Islet precursor cell (in vitro differentiated cells): ENCODE measurements at regions not wholly inside any gene's neighbourhood (a gene's known extent, or its start where the extent isn't known, plus 50 kb on each side); places are given as distances from the start of the nearest gene placed in this dataset.

Experiments used
- DNase-seq: peaks from one replicate; pipeline ENCODE4 v3.0.0-alpha.2; 2018

DNA sequence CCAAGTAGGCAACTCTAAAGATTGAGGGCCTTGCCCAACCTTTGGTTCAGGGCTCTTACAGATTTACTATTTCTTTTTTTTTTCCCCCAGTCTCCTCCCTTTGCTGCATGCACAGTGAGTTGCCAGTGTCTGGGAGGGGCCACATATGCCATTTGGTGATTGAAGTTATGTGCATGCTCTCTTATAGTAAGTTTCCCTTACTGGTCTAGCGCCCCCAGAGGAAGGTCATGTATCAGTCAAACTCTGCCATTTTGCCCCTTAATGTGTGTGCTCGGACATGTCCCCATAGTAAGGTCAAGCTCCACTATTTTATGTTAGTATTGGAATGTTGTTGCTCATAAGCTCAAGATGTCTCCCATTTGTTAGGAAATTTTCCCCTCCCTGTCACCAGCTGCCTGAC, 1138.0 kb upstream of the SLC10A2 start:
- no peak for DNase-seq

DNA sequence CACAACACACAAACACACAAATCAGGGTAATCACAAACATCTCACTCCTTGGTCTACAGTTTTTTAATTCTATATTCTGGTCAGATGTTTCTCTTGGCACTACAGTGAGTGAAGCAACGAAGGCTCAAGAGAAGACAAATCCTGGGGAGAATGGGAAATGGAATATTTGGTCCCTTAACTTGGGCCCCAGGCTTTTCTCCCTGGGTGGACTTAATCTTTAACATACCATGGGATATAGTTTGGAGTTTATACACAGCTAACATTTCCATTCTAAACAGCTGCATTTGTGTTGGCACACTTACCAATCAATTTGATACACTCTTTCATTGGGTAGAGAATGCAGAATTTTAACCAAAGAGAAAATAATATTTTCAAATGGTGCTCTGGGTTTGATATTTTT, 1132.6 kb upstream of the SLC10A2 start:
- no peak for DNase-seq

DNA sequence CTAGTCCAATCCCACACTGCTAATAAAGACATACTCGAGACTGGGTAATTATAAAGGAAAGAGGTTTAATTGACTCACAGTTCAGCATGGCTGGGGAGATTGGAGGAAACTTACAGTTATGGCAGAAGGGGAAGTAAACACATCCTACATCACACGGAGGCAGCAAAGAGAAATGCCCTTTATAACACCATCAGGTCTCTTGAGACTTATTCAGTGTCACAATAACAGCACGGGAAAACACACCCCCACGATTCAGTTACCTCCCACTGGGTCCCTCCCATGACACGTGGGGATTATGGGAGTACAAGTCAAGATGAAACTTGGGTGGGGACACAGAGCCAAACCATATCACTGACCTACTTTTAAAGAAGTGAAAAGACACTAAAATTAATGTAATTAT, 1130.4 kb upstream of the SLC10A2 start:
- DNase-seq, result no peak

DNA sequence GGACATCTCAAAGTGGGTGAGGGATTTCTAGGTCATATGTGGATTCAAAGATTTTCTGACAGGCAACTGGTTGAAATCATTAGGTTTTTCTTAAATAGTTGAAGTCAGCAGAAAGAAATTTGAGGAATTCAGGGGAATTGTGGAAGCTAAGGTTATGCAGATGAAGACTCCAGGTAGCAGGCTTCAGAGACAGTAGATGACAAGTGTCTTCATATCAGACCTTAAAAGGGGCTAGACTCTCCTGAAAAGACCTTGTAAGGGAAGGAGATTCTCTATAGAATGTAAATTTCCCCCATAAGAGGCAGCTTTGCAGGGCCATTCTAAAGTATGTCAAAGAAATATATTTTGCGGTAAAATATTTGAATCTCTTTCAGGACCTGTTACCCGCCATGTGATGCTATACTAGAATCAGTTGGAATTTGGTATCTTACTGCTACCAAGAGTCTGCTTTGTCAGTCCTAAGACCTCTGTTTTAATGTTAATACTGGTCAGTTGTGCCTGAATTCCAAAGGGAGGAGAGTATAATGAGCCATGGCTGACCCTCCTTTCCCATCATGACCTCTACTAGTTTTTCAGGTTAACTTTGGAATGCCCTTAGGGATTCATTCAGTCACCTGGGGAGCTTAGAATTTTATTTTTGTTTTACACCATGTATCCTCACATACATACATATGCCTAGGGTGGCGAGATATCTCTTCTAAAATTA, 1115.5 kb upstream of the SLC10A2 start:
- DNase-seq, result no peak

DNA sequence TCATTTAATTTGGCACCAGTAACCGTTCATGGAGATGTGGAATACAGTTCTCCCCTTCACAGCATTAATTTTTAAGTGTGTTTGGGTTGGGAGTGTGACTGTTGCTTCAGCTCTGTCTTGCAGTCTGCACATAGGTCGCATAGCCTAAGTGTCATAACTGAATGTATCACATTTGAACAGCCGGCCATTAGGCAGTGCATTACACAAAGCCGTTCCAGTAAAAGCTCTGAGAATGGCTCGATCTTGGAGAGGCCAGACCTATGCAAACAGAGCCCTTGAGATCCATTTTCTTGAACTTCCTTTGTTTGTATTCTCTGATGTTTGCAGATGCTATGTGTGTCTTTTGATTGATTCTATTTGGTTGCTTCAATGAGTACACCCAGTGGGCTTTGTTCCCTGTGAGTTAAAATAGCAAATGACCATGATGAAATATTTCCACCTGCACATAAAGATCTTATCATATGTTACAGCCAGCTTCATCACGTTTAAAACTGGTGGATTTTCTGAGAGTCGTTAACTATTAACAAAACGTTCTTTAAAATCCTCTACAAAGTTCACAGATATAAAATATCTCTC, 1104.9 kb upstream of the SLC10A2 start:
- no peak for DNase-seq

DNA sequence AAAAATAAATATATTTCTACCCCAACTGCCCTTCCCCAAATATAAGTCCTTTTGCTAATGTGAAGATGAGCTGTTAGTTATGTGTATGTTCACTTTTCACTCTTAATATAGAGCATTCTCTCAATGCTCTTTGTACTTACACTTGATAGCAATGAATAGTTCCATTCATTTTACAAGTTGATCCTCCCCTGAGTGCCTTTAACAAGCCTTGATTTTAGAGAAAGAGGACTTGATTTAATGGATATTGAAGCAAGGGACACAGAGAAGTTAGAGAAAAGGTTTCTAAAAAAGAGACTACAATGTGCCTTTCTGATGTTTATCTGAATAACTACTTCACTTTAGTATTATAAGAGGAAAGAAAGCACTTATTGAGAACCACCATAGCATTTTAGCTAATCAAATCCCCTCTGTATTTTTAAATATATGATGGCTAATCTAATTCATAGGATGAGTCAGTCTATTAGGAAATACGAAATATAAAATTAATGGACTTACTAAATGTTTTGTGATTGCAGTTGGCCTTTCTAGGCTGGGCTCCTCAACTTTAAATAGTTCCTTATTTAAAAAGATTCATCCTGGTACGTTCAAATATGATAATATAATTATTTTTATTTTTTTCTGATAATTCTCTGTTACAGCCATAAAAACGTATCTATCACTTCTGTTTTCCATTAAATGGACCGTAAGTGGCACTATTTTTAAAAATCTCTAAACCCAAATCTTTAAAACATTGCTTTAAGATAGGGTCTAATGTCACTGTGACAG, 1097.8 kb upstream of the SLC10A2 start:
- DNase-seq, result no peak

DNA sequence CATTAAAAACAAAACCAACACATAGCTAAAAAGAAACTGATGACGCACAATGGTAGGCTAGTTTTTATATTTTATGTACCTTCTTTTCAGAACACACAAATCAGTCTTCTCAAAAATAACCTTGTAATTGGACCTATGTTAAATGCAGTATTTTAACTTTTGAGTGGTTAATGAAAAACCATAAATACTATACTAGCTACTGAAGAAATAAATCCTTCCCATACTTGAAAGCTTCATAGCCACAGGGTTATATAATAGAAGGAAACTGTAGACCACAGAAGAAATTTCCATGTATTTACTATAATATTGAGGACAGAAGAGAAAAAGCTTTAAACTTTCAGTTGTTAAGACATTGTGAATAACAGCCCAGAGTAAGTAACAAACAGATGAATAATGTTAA, 1094.3 kb upstream of the SLC10A2 start:
- no peak for DNase-seq

DNA sequence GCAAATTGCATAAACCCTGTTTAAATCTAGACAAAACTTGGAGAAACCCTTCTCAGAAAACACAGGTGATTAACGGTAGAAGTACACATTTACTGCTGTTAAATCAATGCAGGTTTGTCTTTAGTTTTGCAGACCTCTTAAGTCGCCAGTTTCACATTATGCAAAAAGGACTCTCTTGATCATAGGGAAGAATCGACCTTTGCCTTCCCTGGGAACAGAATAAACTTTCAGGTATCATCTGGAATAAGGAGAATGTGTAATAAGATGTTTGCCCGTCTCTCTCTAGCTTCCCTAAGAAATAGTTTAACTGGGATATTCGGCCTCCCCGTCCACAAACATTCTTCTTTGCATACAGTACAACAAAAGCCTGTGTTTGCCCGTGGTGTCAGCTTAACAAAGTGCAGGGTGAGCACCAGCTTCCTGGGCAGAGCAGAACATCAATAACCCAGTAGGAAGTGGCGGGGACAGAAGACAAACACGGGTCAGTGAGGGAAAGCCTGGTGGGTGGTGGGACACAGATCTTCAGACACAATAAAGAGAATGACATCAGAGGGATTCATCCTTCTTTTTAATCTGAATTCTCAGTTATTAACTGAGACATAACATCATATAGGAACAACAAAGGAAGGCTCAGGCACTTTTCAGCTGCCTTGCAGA, 1077.7 kb upstream of the SLC10A2 start:
- DNase-seq, result peak; percentile 64

DNA sequence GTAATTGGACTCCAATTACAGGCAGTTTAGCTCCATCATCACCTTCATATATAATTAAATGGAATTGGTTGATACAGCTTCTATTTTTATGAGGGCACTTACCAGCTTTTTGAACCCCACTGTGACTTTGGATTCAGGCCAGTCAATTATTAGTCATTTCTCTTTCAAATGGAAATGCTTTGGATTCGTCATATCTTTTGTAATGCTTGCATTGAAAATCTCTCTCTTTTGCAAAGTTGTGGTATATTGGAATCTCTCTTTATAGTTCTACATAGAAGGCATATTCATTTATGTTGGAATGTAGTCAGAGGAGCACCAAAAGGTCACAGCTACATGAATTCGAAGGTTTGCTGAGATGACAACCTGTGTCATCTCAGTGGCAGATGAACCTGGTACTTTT, 1074.3 kb upstream of the SLC10A2 start:
- no peak for DNase-seq

DNA sequence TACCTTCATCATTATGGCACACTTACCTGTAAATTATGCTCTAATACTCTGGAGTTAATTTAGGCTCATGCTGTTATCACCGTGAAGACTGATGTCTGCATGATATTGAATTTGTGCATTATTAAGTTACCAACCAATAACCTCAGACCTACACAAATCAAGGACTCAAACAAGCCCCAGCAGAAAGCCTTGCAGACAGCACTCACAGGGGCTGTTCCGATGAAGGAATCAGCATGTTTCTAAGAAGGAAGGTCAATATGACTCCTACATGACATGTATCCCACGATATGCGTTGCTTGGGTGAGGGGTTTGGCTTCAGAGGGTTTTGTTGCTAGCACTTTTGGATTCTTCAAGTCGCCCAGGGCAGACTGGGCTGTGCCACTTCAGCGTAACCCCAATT, 1071.2 kb upstream of the SLC10A2 start:
- no peak for DNase-seq

DNA sequence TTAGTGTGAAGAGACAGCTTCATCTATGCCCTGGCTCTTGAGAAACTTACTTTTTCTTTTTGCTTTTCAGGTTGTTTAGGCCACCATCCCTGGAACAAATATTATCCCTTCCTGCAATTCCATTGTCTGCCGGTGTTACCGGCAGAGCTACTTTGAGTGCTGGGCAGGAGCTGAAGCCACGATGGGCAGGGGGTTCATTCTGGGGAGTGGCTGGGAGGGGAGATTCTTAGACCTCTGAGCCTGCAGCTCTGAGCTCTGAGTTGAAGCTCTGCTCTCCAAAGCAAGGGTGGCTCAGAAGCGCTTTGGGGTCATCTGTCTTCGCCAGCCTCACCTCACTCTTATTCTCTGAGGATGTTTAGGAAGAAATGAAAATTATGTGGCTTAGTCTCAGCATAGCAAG, 1066.6 kb upstream of the SLC10A2 start:
- no peak for DNase-seq

DNA sequence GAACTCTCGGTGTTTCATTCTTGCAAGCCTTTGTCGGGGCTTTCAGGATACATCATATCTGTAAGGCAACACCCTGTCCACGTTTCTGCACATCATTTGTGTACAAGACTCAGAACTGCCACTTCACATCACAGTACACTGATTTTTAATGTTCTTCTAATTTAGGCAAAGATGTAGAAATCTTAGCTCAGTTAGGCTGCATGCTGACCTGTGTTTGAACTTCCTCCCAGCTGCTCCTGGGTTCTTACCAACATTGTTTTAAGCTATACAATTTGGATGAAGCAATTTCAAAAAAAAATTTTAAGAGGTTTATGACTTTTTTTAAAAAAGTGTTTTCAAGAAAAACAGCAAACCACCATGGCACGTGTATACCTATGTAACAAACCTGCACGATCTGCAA, 1047.9 kb upstream of the SLC10A2 start:
- DNase-seq, result no peak

DNA sequence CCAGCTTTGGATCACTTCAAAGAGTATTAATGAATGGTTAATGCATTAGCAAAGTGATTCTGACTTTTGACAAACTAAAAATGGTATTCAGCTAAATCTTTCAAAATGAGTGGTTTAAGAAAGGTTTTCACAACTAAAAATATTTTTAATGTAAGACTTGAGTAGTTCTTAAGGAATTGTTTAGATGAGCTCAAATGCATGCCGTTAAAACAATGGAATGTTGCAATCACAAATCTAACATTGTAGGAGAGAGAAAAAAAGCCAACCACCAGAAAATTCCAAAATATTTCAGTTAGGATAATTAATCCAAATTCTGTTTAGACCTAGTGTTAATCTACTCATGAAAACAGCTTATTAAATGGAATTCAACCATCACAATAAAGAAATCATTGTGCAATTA, 1044.8 kb upstream of the SLC10A2 start:
- DNase-seq, result no peak

DNA sequence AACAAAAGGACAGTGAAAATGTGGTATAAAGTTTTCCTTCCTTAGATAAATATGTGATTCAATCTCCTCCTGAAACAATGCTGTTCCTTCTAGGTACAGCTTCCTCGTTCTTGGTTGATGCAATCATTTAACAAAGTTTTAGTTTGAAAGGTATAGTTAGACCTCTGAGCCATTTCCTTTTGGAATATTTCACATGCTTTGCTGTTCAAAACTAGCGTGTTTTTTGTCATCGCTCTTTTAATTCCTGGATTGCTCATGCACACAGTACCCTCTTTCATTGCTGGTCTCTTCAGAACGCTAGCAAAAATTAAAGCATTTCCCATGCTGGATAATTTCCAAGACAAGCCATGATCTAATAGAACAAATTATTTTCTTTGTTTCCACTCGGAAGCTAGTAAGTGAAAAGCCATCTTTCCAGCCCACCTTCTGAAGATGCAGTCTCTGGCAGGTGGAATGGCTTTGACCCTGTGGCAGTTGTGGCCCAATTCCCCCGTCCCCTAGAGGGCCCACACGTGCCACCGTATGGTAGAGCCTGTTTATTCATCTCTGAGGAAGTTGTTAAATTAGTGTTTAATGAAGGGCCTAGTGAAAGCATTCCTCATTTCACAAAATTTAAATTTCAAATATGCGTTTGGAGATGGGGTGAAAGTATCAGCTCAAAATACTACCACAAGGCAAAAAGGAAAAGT, 1040.6 kb upstream of the SLC10A2 start:
- DNase-seq, result no peak

DNA sequence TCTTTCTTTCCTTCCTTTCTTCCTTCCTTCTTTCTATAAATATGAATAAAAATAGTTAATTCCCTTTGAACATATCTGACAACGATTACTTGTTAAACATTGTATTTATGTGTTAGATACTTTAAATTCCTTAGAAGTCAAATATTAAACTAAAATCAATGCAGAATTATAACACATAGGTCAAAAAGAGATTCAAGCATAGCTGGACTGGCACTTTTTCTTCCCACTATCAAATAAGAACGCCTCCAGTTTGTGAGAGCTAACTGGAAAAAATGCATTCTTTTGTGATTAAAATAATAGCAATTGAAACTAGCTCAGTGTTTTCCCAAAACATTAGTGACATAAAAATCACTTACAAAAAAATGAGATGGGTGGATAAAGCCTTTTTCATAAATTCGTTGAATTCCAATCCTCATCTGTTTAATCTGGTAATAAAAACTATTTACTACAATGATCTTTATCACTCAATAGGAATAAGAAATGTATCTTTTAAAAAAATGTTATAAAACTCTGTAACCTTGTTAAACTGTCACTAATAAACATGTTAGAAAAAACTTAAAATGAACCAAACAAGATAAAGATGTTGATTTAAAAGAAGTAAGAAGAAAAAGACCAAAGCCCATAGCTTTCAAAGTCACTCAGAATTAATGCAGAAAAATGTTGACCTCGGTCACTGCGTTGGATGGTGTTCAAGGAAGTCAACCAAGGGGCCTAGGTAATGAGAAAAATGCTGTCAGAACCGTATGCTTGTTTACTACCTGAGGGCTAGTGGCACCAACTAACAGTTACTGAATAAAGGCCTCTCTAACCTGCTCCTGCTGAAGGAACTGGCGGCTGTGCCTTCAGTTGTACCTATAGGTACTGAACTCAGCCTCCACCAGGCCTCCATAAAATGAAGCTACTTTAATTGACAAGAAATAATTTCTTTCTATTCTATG, 1039.5 kb upstream of the SLC10A2 start:
- DNase-seq, result no peak

DNA sequence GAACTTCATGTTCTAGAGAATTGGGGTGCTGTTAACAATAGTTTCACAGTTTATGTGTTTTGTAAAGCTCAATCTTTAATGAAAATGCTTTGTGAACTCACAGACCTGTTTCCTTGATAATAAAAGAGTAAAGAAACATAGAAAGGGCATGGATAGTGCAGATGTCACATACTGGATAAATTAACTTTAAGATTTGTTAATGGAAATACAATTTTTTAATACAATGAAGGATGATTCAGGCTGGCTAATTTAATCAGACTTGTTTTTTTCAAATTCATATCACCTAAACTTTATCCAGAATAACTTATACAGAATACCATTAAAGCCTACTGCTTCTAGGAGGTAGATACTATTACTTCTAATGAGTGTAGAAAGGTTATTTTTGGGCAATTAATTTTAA, 1033.5 kb upstream of the SLC10A2 start:
- DNase-seq, result no peak

DNA sequence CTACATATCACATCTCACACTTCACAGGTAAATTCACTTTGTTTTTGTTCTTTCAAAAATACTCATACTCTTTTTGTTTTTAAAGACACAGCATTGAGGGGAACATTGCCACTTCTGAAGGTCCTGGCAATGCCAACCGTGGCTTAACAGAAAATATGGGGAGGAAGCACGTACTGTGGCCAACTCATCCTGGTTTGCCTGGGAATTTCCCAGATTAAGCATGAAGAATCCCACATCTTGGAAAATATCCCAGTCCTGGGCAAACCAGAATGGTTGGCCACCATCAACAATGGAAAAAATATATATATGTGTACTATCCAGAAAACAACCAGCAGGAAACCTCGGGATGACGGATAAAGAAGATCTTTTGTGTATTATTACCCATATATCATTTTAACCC, 1032.2 kb upstream of the SLC10A2 start:
- no peak for DNase-seq

DNA sequence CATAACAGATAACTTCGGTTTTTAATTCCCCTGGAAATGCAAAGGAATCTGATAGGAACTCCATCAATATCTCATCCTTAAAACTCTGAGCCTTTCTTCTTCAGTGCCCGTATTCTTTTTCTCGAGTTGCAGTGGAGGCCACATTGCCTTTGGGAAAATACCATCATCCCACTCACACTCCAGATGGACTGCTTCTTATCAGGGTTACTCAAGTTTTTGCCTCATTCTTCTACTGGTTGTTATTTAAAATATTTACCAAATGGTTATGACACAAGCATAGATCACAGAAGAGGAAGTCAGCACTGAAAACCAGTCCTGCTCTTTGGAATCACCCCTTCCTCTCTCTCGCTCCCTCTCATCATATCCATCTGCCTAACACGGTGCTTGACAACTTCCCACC, 1020.5 kb upstream of the SLC10A2 start:
- no peak for DNase-seq

DNA sequence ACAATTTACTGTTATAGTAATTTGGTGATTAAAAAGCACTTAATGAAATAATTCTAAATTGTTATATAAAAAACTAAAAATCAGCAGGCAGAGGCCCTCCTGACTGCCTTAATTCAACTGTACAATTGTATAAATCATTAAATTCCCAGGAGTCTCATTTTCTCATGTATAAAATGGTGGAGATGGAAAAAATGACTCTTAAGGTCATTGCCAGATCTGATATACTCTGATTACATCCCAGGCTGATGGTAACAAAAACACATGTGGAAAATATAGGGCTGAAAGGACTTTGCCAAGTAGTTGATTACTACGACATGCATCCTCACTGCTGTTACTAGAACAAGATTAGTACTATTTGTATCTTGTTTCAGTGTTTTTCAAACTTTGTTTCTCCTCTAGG, 1020.0 kb upstream of the SLC10A2 start:
- DNase-seq, result no peak

DNA sequence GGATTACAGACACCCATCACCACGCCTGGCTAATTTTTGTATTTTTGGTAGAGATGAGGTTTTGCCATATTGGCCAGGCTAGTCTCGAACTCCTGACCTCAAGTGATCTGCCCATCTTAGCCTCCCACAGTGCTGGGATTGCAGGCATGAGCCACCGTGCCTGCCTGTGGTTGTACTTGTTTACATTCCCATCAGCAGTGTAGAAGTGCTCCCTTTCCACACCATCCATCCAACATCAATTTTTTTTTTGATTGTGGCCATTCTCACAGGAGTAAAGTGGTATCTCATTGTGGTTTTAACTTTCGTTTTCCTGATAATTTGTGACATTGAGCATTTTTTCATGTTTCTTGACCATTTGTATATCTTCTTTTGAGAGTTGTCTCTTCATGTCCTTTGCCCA, 1019.4 kb upstream of the SLC10A2 start:
- no peak for DNase-seq

DNA sequence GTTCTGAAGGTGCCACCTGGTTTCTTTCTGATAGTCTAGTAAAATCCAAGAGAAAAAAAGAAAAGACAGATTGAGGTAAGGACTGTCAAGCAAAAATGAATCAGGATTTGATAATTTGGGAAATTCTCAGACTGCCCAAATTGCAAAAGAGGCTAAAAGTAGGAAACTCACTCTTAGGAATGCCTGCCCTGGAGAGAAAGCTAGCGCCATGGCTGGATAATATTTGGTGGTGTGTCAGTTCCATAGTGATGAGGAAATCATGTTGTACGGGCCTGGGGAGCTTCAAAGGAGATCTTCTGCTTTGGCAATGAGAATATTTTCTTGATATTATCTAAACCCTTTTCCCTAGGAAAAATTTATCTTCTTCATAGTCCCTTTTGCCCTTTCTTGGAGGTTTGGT, 1008.1 kb upstream of the SLC10A2 start:
- no peak for DNase-seq

DNA sequence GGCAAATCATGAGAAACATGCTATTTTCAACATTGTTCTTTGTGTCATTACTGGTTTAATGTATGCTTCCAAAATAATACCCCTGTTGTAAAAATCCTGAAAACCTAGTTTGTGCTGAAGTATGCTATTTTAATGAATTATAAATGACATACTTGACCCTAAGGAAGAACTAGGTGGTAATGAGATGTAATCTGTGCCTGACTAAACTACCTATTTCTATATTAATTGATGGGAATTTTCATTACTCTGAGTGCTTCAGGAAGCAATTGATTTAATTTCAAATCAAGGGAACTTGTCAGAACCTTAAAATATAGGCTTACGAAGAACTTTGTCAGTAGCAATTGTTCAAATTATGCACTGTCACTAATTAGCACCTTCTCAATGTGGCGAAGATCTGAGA, 1005.6 kb upstream of the SLC10A2 start:
- DNase-seq, result no peak
